ENCODE measurements at regions not wholly inside any gene's neighbourhood (a gene's known extent, or its start where the extent isn't known, plus 50 kb on each side); places are given as distances from the start of the nearest gene placed in this dataset.
A peak's percentile ranks its signal among the peaks of the same experiment; 100 is the strongest.

GRCh38 chrX:34999702-35000101 is 57.1 kb downstream of the FAM47B start:
- no peak for DNase-seq

GRCh38 chrX:35006361-35006760 is 63.8 kb downstream of the FAM47B start:
- DNase-seq, result no peak

GRCh38 chrX:35015621-35016020 is 73.0 kb downstream of the FAM47B start:
- DNase-seq, result no peak

GRCh38 chrX:35016051-35016450 is 73.5 kb downstream of the FAM47B start:
- DNase-seq, result no peak

- no peak for DNase-seq
These were observed 74.7 kb downstream of the FAM47B start for GRCh38 chrX:35017284-35017683.

- DNase-seq, result no peak
These were observed 81.1 kb downstream of the FAM47B start for GRCh38 chrX:35023683-35024082.

GRCh38 chrX:35025820-35026219 is 83.2 kb downstream of the FAM47B start:
- DNase-seq, result no peak

- DNase-seq, result no peak
These were observed 98.3 kb downstream of the FAM47B start for GRCh38 chrX:35040871-35041270.

- no peak for DNase-seq
These were observed 104.2 kb downstream of the FAM47B start for GRCh38 chrX:35046660-35047296.

- no peak for DNase-seq
These were observed 133.5 kb downstream of the FAM47B start for GRCh38 chrX:35076061-35076460.

- DNase-seq, result no peak
These were observed 148.2 kb downstream of the FAM47B start for GRCh38 chrX:35090801-35091200.

- DNase-seq, result no peak
These were observed 155.8 kb downstream of the FAM47B start for GRCh38 chrX:35098419-35098818.

- DNase-seq, result no peak
These were observed 159.3 kb downstream of the FAM47B start for GRCh38 chrX:35101901-35102300.

- no peak for DNase-seq
These were observed 162.0 kb downstream of the FAM47B start for GRCh38 chrX:35104626-35105025.

- no peak for DNase-seq
These were observed 172.6 kb downstream of the FAM47B start for GRCh38 chrX:35115205-35115604.

GRCh38 chrX:35122756-35123155 is 180.2 kb downstream of the FAM47B start:
- no peak for DNase-seq

GRCh38 chrX:35149517-35149916 is 206.9 kb downstream of the FAM47B start:
- DNase-seq, result no peak

- no peak for DNase-seq
These were observed 207.5 kb downstream of the FAM47B start for GRCh38 chrX:35150052-35150451.

GRCh38 chrX:35150642-35151239 is 208.1 kb downstream of the FAM47B start:
- DNase-seq, result no peak

GRCh38 chrX:35166023-35166422 is 223.4 kb downstream of the FAM47B start:
- DNase-seq, result peak; percentile 1
